ENCODE measurements at regions not wholly inside any gene's neighbourhood (a gene's known extent, or its start where the extent isn't known, plus 50 kb on each side); places are given as distances from the start of the nearest gene placed in this dataset.

DNA sequence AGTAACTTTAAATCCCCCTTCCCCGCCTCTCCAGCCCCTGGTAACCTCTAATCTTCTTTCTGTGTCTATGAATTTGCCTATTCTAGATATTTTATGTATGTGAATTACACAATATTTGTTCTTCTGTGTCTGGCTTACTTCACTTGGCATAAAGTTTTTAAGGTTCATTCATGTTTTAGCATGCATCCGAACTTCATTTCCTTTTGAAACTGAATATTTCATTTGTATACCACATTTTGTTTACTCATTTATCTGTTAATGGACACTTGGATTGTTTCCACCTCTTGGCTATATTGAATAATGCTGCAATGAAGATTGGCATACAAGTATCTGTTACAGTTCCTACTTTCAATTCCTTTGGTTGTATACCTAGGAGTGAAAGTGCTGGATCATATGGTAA is 205.3 kb downstream of the TM2D1 start (continued):
- no peak for TF ChIP-seq TCF12 (IDR thresholded peaks at IDR 0.05; ENCODE audit: low read depth, low read length)
